ENCODE measurements at regions not wholly inside any gene's neighbourhood (a gene's known extent, or its start where the extent isn't known, plus 50 kb on each side); places are given as distances from the start of the nearest gene placed in this dataset.

DNA sequence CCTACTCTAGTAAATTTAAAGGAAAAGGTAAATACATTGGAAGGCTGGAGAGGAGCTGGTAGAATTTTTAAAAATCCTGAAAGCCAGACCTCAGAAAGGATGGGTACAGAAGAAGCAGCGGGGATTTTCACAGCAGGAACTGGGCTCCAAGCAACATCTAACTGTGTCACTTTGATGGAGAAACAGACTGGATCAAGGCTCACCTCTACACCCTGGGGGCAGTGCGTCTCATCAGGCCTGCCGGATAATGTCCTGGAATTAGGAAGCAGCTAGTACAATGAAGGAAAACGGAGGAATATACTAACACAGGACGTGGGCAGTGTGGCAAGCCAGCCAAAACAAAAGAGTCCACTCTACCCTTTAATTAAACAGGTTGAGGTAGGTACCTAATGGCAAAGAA lies 463.6 kb downstream of the TAF11L14 start:
- intact Hi-C loops (cut with micrococcal nuclease): no loop called here
- no peak overlapping the region for H3K4me3 ChIP-seq (replicated peaks in 1 of 3; ENCODE audit: low read depth in 2 of 3, low read length in 3 of 3)
- TF ChIP-seq, protein P1, sequence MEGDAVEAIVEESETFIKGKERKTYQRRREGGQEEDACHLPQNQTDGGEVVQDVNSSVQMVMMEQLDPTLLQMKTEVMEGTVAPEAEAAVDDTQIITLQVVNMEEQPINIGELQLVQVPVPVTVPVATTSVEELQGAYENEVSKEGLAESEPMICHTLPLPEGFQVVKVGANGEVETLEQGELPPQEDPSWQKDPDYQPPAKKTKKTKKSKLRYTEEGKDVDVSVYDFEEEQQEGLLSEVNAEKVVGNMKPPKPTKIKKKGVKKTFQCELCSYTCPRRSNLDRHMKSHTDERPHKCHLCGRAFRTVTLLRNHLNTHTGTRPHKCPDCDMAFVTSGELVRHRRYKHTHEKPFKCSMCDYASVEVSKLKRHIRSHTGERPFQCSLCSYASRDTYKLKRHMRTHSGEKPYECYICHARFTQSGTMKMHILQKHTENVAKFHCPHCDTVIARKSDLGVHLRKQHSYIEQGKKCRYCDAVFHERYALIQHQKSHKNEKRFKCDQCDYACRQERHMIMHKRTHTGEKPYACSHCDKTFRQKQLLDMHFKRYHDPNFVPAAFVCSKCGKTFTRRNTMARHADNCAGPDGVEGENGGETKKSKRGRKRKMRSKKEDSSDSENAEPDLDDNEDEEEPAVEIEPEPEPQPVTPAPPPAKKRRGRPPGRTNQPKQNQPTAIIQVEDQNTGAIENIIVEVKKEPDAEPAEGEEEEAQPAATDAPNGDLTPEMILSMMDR (IDR thresholded peaks at IDR 0.05): no peak
- H2AFZ ChIP-seq (ENCODE audit: insufficient read depth, low read depth, low read length, poor library complexity, severe bottlenecking): no peak overlapping the region
- no peaks in the 10 kb centered on the region for H3K36me3 ChIP-seq (replicated peaks in 1 of 2; ENCODE audit: control insufficient read depth in 1 of 2, insufficient read depth in 2 of 2, low read length in 2 of 2)
- H4K20me1 ChIP-seq (ENCODE audit: insufficient read depth, low read length): no peaks in the 10 kb centered on the region
- H3K27ac ChIP-seq (ENCODE audit: low read depth in 1 of 2, low read length in 2 of 2): no peak overlapping the region
- peaks cover 0 to 2% (median 0%) of the 10 kb centered on the region in 3 donors for H3K27me3 Mint-ChIP-seq (ENCODE audit: low read depth in 3 of 3)
- DNase-seq: no peak
- no peak overlapping the region for H3K27ac Mint-ChIP-seq
- no peak overlapping the region for H3K9ac ChIP-seq (ENCODE audit: insufficient read depth, low read length, poor library complexity, severe bottlenecking)
- no peaks in the 10 kb centered on the region for H3K27me3 ChIP-seq (ENCODE audit: control insufficient read depth in 2 of 2, insufficient read depth in 2 of 2, low read length in 2 of 2)
- no peaks in the 10 kb centered on the region for H3K9me3 ChIP-seq (replicated peaks in 1 of 2; ENCODE audit: control insufficient read depth in 1 of 2, insufficient read depth in 1 of 2, low read length in 2 of 2)
- no peaks in the 10 kb centered on the region for H3K79me2 ChIP-seq (ENCODE audit: insufficient read depth, low read length)
- no peaks in the 10 kb centered on the region for H3K4me1 ChIP-seq (ENCODE audit: control insufficient read depth in 1 of 2, insufficient read depth in 2 of 2, low read length in 2 of 2)
- peaks cover 16% of the 10 kb centered on the region for H3K4me1 Mint-ChIP-seq
- H3K36me3 Mint-ChIP-seq: no peaks in the 10 kb centered on the region
- peaks cover 0 to 2% (median 0%) of the 10 kb centered on the region in 7 donors for H3K9me3 Mint-ChIP-seq
- no peak overlapping the region for H3K4me2 ChIP-seq (replicated peaks; ENCODE audit: extremely low read depth, low read length, poor library complexity, severe bottlenecking)
- no peak overlapping the region for H3K4me3 Mint-ChIP-seq
- 100% methylated on average over 1 of the region's 5 CpGs for WGBS (ENCODE audit: insufficient coverage)

DNA sequence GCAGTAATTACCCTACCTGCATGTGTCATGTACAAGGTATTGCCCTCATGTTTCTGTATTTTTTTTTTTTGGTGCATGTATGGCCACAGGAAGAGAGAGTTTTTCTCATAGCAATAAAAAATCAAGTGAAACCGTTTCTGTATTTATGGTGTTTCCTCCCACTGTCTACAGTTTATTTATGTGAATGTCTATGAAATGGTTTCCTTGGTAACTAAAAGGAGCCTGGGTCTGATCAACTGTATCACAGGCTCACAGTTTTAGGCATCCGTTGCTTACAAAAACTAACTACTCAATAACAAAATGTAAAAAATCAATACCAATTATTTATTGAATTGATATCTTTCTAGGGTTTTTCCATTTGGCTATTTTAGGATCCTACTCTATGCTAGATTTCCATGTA lies 464.4 kb downstream of the TAF11L14 start:
- H3K9me3 ChIP-seq (replicated peaks in 1 of 2; ENCODE audit: control insufficient read depth in 1 of 2, insufficient read depth in 1 of 2, low read length in 2 of 2): no peaks in the 10 kb centered on the region
- no peak overlapping the region for H3K27ac Mint-ChIP-seq
- no peaks in the 10 kb centered on the region for H4K20me1 ChIP-seq (ENCODE audit: insufficient read depth, low read length)
- no CpG with 5 or more reads among the region's 2 CpGs for WGBS (ENCODE audit: insufficient coverage)
- no peaks in the 10 kb centered on the region for H3K4me1 ChIP-seq (ENCODE audit: control insufficient read depth in 1 of 2, insufficient read depth in 2 of 2, low read length in 2 of 2)
- H3K27ac ChIP-seq (ENCODE audit: low read depth in 1 of 2, low read length in 2 of 2): no peak overlapping the region
- no peak overlapping the region for H2AFZ ChIP-seq (ENCODE audit: insufficient read depth, low read depth, low read length, poor library complexity, severe bottlenecking)
- no peaks in the 10 kb centered on the region for H3K36me3 Mint-ChIP-seq
- intact Hi-C loops (cut with micrococcal nuclease): no loop called here
- TF ChIP-seq, protein P1 (IDR thresholded peaks at IDR 0.05): no peak
- H3K4me3 ChIP-seq (replicated peaks in 1 of 3; ENCODE audit: low read depth in 2 of 3, low read length in 3 of 3): no peak overlapping the region
- no peaks in the 10 kb centered on the region for H3K79me2 ChIP-seq (ENCODE audit: insufficient read depth, low read length)
- H3K36me3 ChIP-seq (replicated peaks in 1 of 2; ENCODE audit: control insufficient read depth in 1 of 2, insufficient read depth in 2 of 2, low read length in 2 of 2): no peaks in the 10 kb centered on the region
- H3K27me3 Mint-ChIP-seq (ENCODE audit: low read depth in 3 of 3): peaks cover 0 to 2% (median 0%) of the 10 kb centered on the region in 3 donors
- H3K9me3 Mint-ChIP-seq: peaks cover 0 to 2% (median 0%) of the 10 kb centered on the region in 7 donors
- no peak for DNase-seq
- no peak overlapping the region for H3K4me3 Mint-ChIP-seq
- no peaks in the 10 kb centered on the region for H3K27me3 ChIP-seq (ENCODE audit: control insufficient read depth in 2 of 2, insufficient read depth in 2 of 2, low read length in 2 of 2)
- H3K9ac ChIP-seq (ENCODE audit: insufficient read depth, low read length, poor library complexity, severe bottlenecking): no peak overlapping the region
- H3K4me1 Mint-ChIP-seq: peaks cover 9% of the 10 kb centered on the region
- no peak overlapping the region for H3K4me2 ChIP-seq (replicated peaks; ENCODE audit: extremely low read depth, low read length, poor library complexity, severe bottlenecking)

Data from CD14-positive monocyte (primary cell).